ENCODE measurements at regions not wholly inside any gene's neighbourhood (a gene's known extent, or its start where the extent isn't known, plus 50 kb on each side); places are given as distances from the start of the nearest gene placed in this dataset.

- TF ChIP-seq POLR2A (IDR thresholded peaks at IDR 0.05; ENCODE audit: low read length) = no peak
- TF ChIP-seq GATA1 (IDR thresholded peaks at IDR 0.05; ENCODE audit: low read depth, low read length) = no peak
These were observed 160.7 kb upstream of the RFC3 start for GRCh38 chr13:33657274-33657673.
